NT2/D1 (cell line): ENCODE measurements at regions not wholly inside any gene's neighbourhood (a gene's known extent, or its start where the extent isn't known, plus 50 kb on each side); places are given as distances from the start of the nearest gene placed in this dataset.

Experiments
- DNase-seq: peaks from one replicate; pipeline ENCODE4 v3.0.0-alpha.2; 2011; ENCODE audit warnings: low read depth, low spot score
- H3K27me3 ChIP-seq: 2 replicates; pipeline ENCODE4 v1.6.0; 2011; ENCODE audit warnings: mild to moderate bottlenecking; ENCODE audit not compliant: insufficient read length, insufficient read depth
- H3K36me3 ChIP-seq: 2 replicates; pipeline ENCODE4 v1.6.1; 2011; ENCODE audit warnings: mild to moderate bottlenecking, low read length, mixed read lengths; ENCODE audit not compliant: insufficient read depth, insufficient read length
- H3K4me1 ChIP-seq: 2 replicates; pipeline ENCODE4 v1.5.1; 2011; ENCODE audit not compliant: insufficient read depth, insufficient read length
- H3K4me3 ChIP-seq: 2 replicates; pipeline ENCODE4 v1.5.1; 2011; ENCODE audit warnings: low read depth; ENCODE audit not compliant: insufficient read length
- H3K9ac ChIP-seq: 2 replicates; pipeline ENCODE4 v1.6.0; 2011; ENCODE audit warnings: low read depth; ENCODE audit not compliant: insufficient read length
- H3K9me3 ChIP-seq: 2 replicates; pipeline ENCODE4 v1.5.1; 2011; ENCODE audit warnings: mild to moderate bottlenecking, low read length; ENCODE audit not compliant: insufficient read depth
- SUZ12 ChIP-seq: IDR thresholded peaks from 2 replicates; pipeline ENCODE4 v1.6.1; 2011; ENCODE audit not compliant: insufficient read length, insufficient read depth; ENCODE audit errors: extremely low read depth
- YY1 ChIP-seq: IDR thresholded peaks from 2 replicates; pipeline ENCODE4 v1.6.1; 2011; ENCODE audit not compliant: insufficient read length, insufficient read depth
- ZNF274 ChIP-seq: IDR thresholded peaks from 2 replicates; pipeline ENCODE4 v1.6.1; 2011; ENCODE audit warnings: mild to moderate bottlenecking, low read depth, low read length

GRCh38 chr2:42863751-42864150 is 71.4 kb upstream of the HAAO start:
- Histone ChIP-seq H3K4me1 (no peaks in the 10 kb centered on the region), H3K36me3 (no peaks in the 10 kb centered on the region), H3K27me3 (no peaks in the 10 kb centered on the region), H3K4me3 (no peak overlapping the region), H3K9ac (no peak overlapping the region), H3K9me3 (peaks cover 8% of the 10 kb centered on the region; the same call in 1 of the 2 replicates)
- TF ChIP-seq SUZ12 (no peak), ZNF274 (no peak), YY1 (no peak)
- DNase-seq: no peak

GRCh38 chr2:42863320-42863719 is 70.9 kb upstream of the HAAO start:
- H3K9ac ChIP-seq: no peak overlapping the region
- no peaks in the 10 kb centered on the region for H3K27me3 ChIP-seq
- no peaks in the 10 kb centered on the region for H3K4me1 ChIP-seq
- no peaks in the 10 kb centered on the region for H3K36me3 ChIP-seq
- no peak for DNase-seq
- peaks cover 3% of the 10 kb centered on the region; the same call in 1 of the 2 replicates for H3K9me3 ChIP-seq
- no peak overlapping the region for H3K4me3 ChIP-seq
- no peak for TF ChIP-seq SUZ12
- TF ChIP-seq YY1: no peak
- TF ChIP-seq ZNF274: no peak

GRCh38 chr2:42862669-42863185 is 70.3 kb upstream of the HAAO start:
- Histone ChIP-seq H3K4me3 (no peak overlapping the region), H3K9ac (no peak overlapping the region), H3K36me3 (no peaks in the 10 kb centered on the region), H3K27me3 (no peaks in the 10 kb centered on the region), H3K4me1 (no peaks in the 10 kb centered on the region), H3K9me3 (no peaks in the 10 kb centered on the region; the same call in 1 of the 2 replicates)
- TF ChIP-seq SUZ12: no peak
- TF ChIP-seq YY1: no peak
- no peak for TF ChIP-seq ZNF274
- DNase-seq: no peak

- no peak for TF ChIP-seq ZNF274
- no peak for TF ChIP-seq SUZ12
- no peak for TF ChIP-seq YY1
- Histone ChIP-seq H3K4me3 (no peak overlapping the region), H3K9me3 (no peaks in the 10 kb centered on the region; the same call in 1 of the 2 replicates), H3K9ac (no peak overlapping the region), H3K4me1 (peaks cover 2% of the 10 kb centered on the region), H3K27me3 (no peaks in the 10 kb centered on the region), H3K36me3 (no peaks in the 10 kb centered on the region)
- no peak for DNase-seq
Measured at GRCh38 chr2:42861321-42861720, 68.9 kb upstream of the HAAO start.

GRCh38 chr2:42860319-42861094 is 68.1 kb upstream of the HAAO start:
- H3K27me3 ChIP-seq: no peaks in the 10 kb centered on the region
- H3K9me3 ChIP-seq: no peaks in the 10 kb centered on the region; the same call in 1 of the 2 replicates
- H3K4me1 ChIP-seq: peaks cover 2% of the 10 kb centered on the region
- no peak overlapping the region for H3K4me3 ChIP-seq
- no peak overlapping the region for H3K9ac ChIP-seq
- H3K36me3 ChIP-seq: no peaks in the 10 kb centered on the region
- no peak for DNase-seq
- TF ChIP-seq ZNF274: no peak
- no peak for TF ChIP-seq SUZ12
- TF ChIP-seq YY1: no peak

- TF ChIP-seq SUZ12: no peak
- no peak for TF ChIP-seq YY1
- TF ChIP-seq ZNF274: no peak
- Histone ChIP-seq H3K4me1 (peaks cover 2% of the 10 kb centered on the region), H3K36me3 (no peaks in the 10 kb centered on the region), H3K9ac (no peak overlapping the region), H3K4me3 (no peak overlapping the region), H3K27me3 (no peaks in the 10 kb centered on the region), H3K9me3 (no peaks in the 10 kb centered on the region; the same call in 1 of the 2 replicates)
- DNase-seq: no peak
Measured at GRCh38 chr2:42859791-42860190, 67.4 kb upstream of the HAAO start.

- TF ChIP-seq YY1: no peak
- TF ChIP-seq ZNF274: no peak
- TF ChIP-seq SUZ12: no peak
- H3K9me3 ChIP-seq: no peaks in the 10 kb centered on the region; the same call in 1 of the 2 replicates
- peaks cover 2% of the 10 kb centered on the region for H3K4me1 ChIP-seq
- H3K9ac ChIP-seq: no peak overlapping the region
- H3K36me3 ChIP-seq: no peaks in the 10 kb centered on the region
- H3K4me3 ChIP-seq: no peak overlapping the region
- no peaks in the 10 kb centered on the region for H3K27me3 ChIP-seq
- peak; percentile 82 for DNase-seq
Measured at GRCh38 chr2:42859006-42859552, 66.7 kb upstream of the HAAO start.
